ENCODE measurements at regions not wholly inside any gene's neighbourhood (a gene's known extent, or its start where the extent isn't known, plus 50 kb on each side); places are given as distances from the start of the nearest gene placed in this dataset.

DNA sequence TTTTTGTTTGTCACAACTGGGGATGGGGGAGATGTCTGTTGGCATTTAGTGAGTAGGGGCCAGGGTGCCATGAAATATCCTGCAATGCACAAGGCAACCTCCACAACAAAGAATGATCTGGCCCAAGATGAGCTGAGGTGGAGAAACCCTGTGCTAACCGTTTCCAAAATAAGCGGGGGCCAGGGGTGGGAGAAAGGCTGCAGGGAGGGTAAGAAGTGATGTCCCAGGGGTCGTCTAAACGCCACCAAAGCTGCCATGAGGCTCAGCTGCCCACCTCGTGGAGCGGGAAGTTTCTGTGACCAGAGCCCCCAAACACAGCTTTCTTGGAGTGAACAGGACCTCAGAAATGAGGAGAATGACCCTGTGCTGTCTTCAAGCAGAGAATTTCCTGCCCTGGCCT, 76.5 kb upstream of the CDH5 start:
- Histone ChIP-seq H3K36me3 (ENCODE audit: low read depth) (no peaks in the 10 kb centered on the region), H3K4me3 (no peak overlapping the region), H3K4me1 (ENCODE audit: low read depth) (no peaks in the 10 kb centered on the region), H3K9me3 (no peaks in the 10 kb centered on the region)
- DNase-seq (no peak), ATAC-seq (no peak)
- intact Hi-C loops (cut with DNase I, micrococcal nuclease): no loop called here
- TF ChIP-seq, protein P1, sequence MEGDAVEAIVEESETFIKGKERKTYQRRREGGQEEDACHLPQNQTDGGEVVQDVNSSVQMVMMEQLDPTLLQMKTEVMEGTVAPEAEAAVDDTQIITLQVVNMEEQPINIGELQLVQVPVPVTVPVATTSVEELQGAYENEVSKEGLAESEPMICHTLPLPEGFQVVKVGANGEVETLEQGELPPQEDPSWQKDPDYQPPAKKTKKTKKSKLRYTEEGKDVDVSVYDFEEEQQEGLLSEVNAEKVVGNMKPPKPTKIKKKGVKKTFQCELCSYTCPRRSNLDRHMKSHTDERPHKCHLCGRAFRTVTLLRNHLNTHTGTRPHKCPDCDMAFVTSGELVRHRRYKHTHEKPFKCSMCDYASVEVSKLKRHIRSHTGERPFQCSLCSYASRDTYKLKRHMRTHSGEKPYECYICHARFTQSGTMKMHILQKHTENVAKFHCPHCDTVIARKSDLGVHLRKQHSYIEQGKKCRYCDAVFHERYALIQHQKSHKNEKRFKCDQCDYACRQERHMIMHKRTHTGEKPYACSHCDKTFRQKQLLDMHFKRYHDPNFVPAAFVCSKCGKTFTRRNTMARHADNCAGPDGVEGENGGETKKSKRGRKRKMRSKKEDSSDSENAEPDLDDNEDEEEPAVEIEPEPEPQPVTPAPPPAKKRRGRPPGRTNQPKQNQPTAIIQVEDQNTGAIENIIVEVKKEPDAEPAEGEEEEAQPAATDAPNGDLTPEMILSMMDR (IDR thresholded peaks at IDR 0.05): no peak

DNA sequence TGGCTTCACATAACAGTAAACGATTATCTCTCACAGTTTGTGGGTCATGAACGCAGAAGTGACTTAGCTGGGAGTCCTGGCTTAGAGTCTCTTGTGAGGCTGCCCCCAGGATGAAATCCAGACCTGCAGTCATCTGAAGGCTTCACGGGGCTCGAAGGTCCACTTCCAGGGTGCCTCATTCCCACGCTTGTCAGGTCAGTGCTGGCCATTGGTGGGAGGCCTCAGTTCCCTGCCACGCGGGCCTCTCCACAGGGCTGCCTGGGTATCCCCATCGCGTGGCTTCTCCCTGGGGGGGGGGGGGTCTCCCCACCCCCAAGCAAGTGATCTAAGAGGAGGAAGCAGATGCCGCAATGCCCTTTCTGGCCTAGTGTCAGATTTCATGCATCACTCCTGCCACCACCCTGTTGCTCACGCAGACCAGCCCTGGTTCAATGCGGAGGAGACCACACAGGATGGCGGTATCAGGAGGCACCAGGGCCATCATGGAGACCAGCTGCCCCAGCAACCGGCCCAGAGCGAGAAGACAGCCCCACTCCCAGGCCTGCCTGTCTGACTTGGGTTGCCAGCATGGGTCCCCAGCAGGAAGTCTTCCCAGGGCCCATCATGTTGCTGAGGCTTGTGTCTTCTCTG, 77.3 kb upstream of the CDH5 start:
- H3K36me3 ChIP-seq (ENCODE audit: low read depth): no peaks in the 10 kb centered on the region
- no peak for ATAC-seq
- intact Hi-C loops (cut with DNase I, micrococcal nuclease): no loop called here
- H3K9me3 ChIP-seq: no peaks in the 10 kb centered on the region
- no peak overlapping the region for H3K4me3 ChIP-seq
- TF ChIP-seq, protein P1 (IDR thresholded peaks at IDR 0.05): no peak
- DNase-seq: no peak
- no peaks in the 10 kb centered on the region for H3K4me1 ChIP-seq (ENCODE audit: low read depth)

DNA sequence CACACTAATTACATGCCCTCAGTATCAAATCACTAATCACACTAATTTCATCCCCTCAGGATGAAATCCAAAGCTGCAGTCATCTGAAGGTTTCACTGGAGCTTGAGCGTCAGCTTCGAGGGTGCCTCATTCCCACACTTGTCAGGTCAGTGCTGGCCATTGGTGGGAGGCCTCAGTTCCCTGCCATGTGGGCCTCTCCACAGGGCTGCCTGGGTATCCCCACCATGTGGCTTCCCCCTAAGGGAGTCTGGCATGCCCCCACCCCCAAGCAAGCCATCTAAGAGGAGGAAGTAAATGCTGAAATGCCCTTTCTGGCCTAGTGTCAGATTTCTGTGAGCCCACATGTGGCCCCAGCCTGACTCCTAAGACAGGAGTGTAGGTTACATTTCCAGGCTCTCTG, 78.6 kb upstream of the CDH5 start:
- no peaks in the 10 kb centered on the region for H3K9me3 ChIP-seq
- TF ChIP-seq, protein P1 (IDR thresholded peaks at IDR 0.05): no peak
- H3K4me1 ChIP-seq (ENCODE audit: low read depth): no peaks in the 10 kb centered on the region
- intact Hi-C loops (cut with DNase I, micrococcal nuclease): no loop called here
- ATAC-seq (no peak), DNase-seq (no peak)
- H3K4me3 ChIP-seq: no peak overlapping the region
- no peaks in the 10 kb centered on the region for H3K36me3 ChIP-seq (ENCODE audit: low read depth)

DNA sequence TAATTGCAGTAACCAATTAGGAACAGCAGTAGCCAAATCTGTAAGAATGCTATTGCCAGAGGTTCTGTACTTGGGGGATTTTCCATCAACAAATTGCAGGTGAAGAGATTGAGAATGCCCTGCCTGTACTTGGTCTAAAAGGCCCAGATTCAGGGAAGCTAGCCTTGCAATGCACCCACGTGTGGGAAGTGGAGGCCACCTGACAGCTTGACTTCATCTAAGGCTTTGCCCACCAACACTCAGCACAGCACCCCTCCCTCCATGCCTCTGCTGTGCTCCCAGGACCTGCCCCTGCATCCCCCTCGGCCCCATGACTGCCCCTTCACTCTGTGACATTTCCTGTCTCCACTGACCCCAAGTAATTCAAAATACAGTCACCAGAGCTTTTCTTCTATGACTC, 79.1 kb upstream of the CDH5 start:
- Histone ChIP-seq H3K9me3 (no peaks in the 10 kb centered on the region), H3K4me1 (ENCODE audit: low read depth) (no peaks in the 10 kb centered on the region), H3K4me3 (no peak overlapping the region), H3K36me3 (ENCODE audit: low read depth) (no peaks in the 10 kb centered on the region)
- DNase-seq (no peak), ATAC-seq (no peak)
- TF ChIP-seq, protein P1 (IDR thresholded peaks at IDR 0.05): no peak
- intact Hi-C loops (cut with DNase I, micrococcal nuclease): no loop called here

DNA sequence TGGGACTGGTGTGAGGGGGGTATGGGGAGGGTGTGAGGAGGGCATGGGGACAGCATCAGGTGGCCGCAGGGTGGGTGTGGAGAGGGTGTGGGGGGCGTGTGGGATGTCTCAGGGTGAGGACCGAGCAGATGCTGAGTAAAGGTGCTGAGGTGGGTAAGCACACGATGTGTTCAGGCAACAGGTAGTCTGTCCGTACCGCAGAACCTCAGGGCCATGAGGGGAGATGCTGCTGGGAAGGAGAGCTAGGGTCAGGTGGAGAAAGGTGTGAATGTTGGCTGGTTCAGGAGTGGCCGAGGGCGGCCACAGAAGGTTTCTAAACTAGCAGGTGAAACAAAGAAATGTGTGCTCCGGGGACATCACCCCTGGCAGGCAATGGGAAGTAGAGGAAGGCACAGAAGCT, 80.0 kb upstream of the CDH5 start:
- DNase-seq: no peak
- TF ChIP-seq, protein P1 (IDR thresholded peaks at IDR 0.05): no peak
- no peak for ATAC-seq

More for the DNA sequence above, 80.0 kb upstream of the CDH5 start:
- H3K36me3 ChIP-seq (ENCODE audit: low read depth): no peaks in the 10 kb centered on the region
- no peaks in the 10 kb centered on the region for H3K9me3 ChIP-seq
- H3K4me1 ChIP-seq (ENCODE audit: low read depth): no peaks in the 10 kb centered on the region
- no peak overlapping the region for H3K4me3 ChIP-seq
- intact Hi-C loops (cut with DNase I, micrococcal nuclease): no loop called here
